ENCODE measurements at regions not wholly inside any gene's neighbourhood (a gene's known extent, or its start where the extent isn't known, plus 50 kb on each side); places are given as distances from the start of the nearest gene placed in this dataset.

GRCh38 chr15:96180087-96180748, 150.3 kb upstream of the NR2F2 start:
- no peak for TF ChIP-seq CTCF (IDR thresholded peaks at IDR 0.05; ENCODE audit: insufficient read depth, low read length)
- no peak for TF ChIP-seq REST (IDR thresholded peaks at IDR 0.05; ENCODE audit: insufficient replicate concordance, low read depth)
- no peak for TF ChIP-seq POLR2AphosphoS5 (IDR thresholded peaks at IDR 0.05; ENCODE audit: low read depth)
- TF ChIP-seq SPI1 (IDR thresholded peaks at IDR 0.05; ENCODE audit: borderline replicate concordance, low read depth), result no peak
- TF ChIP-seq GABPA (IDR thresholded peaks at IDR 0.05; ENCODE audit: low read depth), result no peak
